ENCODE measurements at regions not wholly inside any gene's neighbourhood (a gene's known extent, or its start where the extent isn't known, plus 50 kb on each side); places are given as distances from the start of the nearest gene placed in this dataset.

DNA sequence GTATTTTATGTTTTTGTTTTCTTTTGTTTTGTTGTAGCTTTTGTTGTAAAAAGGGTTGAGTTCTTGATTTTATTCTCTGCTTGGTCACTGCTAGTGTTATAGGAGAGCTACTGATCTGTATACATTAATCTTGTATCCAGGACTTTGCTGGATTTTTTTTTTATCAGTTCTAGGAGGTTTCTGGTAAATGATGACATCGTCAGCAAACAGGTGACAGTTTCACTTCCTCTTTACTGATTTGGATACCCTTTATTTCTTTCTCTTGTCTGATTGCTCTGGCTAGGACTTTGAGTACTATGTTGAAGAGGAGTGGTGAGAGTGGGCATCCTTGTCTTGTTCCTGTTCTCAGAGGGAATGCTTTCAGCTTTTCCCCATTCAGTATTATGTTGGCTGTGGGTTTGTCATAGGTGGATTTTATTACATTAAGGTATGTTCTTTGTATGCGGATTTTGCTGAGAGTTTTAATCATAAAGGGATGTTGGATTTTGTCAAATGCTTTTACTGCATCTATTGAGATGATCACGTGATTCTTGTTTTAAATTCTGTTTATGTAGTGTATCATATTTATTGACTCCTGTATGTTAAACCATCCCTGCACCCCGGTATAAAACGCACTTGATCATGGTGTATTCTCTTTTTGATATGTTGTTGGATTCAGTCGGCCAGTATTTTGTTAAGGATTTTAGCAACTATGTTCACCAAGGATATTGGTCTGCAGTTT, 905.7 kb downstream of the LTN1 start:
- intact Hi-C loops (cut with DNase I), result no loop called here
- TF ChIP-seq, protein P1, sequence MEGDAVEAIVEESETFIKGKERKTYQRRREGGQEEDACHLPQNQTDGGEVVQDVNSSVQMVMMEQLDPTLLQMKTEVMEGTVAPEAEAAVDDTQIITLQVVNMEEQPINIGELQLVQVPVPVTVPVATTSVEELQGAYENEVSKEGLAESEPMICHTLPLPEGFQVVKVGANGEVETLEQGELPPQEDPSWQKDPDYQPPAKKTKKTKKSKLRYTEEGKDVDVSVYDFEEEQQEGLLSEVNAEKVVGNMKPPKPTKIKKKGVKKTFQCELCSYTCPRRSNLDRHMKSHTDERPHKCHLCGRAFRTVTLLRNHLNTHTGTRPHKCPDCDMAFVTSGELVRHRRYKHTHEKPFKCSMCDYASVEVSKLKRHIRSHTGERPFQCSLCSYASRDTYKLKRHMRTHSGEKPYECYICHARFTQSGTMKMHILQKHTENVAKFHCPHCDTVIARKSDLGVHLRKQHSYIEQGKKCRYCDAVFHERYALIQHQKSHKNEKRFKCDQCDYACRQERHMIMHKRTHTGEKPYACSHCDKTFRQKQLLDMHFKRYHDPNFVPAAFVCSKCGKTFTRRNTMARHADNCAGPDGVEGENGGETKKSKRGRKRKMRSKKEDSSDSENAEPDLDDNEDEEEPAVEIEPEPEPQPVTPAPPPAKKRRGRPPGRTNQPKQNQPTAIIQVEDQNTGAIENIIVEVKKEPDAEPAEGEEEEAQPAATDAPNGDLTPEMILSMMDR (IDR thresholded peaks at IDR 0.05), result no peak

GRCh38 chr21:28084951-28085350, 907.7 kb downstream of the LTN1 start:
- peaks cover 0 to 4% of the 10 kb centered on the region in 2 donors for H3K9me3 ChIP-seq

More for the DNA sequence above, 905.7 kb downstream of the LTN1 start:
- no peak overlapping the region for H3K4me3 ChIP-seq
- no peaks in the 10 kb centered on the region for H3K27me3 ChIP-seq
- DNase-seq, result no peak
- H3K9me3 ChIP-seq, result peaks cover 0 to 4% of the 10 kb centered on the region in 2 donors
- no peak for ATAC-seq
- no peaks in the 10 kb centered on the region for H3K36me3 ChIP-seq
- H3K4me1 ChIP-seq, result no peaks in the 10 kb centered on the region
- H3K27ac ChIP-seq, result no peak overlapping the region

GRCh38 chr21:28083350-28083749, 909.3 kb downstream of the LTN1 start:
- Histone ChIP-seq H3K9me3 (peaks cover 0 to 2% of the 10 kb centered on the region in 2 donors), H3K36me3 (no peaks in the 10 kb centered on the region), H3K4me3 (no peak overlapping the region), H3K27ac (no peak overlapping the region), H3K4me1 (no peaks in the 10 kb centered on the region), H3K27me3 (no peaks in the 10 kb centered on the region)
- DNase-seq, result no peak
- intact Hi-C loops (cut with DNase I), result no loop called here
- ATAC-seq, result no peak
- TF ChIP-seq, protein P1 (IDR thresholded peaks at IDR 0.05), result no peak

More at GRCh38 chr21:28084951-28085350, 907.7 kb downstream of the LTN1 start:
- ATAC-seq (no peak), DNase-seq (no peak)
- Histone ChIP-seq H3K36me3 (no peaks in the 10 kb centered on the region), H3K4me1 (no peaks in the 10 kb centered on the region), H3K4me3 (no peak overlapping the region), H3K27ac (no peak overlapping the region), H3K27me3 (no peaks in the 10 kb centered on the region)
- TF ChIP-seq, protein P1 (IDR thresholded peaks at IDR 0.05), result no peak
- intact Hi-C loops (cut with DNase I), result no loop called here

- DNase-seq, result no peak
- Histone ChIP-seq H3K27me3 (no peaks in the 10 kb centered on the region), H3K4me1 (no peaks in the 10 kb centered on the region), H3K9me3 (peaks cover 0 to 4% of the 10 kb centered on the region in 2 donors), H3K4me3 (no peak overlapping the region), H3K27ac (no peak overlapping the region), H3K36me3 (no peaks in the 10 kb centered on the region)
- TF ChIP-seq, protein P1 (IDR thresholded peaks at IDR 0.05), result no peak
- no peak for ATAC-seq
- intact Hi-C loops (cut with DNase I), result no loop called here
Measured at GRCh38 chr21:28078126-28078525, 914.6 kb downstream of the LTN1 start.

DNA sequence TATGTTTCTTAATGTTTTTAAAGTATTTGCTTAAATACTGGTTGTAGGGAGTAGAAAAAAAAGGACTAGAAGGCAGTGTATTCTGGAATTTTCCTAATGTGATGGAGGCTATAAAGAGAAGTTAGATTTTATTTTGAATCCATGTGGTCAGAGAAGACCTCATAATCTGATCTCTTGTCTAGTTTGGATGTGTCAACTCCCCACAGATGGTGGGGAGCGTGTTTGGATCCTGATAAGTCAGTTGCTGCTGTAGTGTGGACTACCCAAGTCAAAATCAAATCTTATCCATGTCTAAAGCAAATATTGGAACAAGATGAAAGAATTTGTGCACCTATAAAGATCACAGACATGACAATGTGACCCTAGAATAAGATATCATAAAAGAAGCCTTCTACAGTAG, 918.0 kb downstream of the LTN1 start:
- H3K27ac ChIP-seq, result no peak overlapping the region
- intact Hi-C loops (cut with DNase I), result no loop called here
- no peaks in the 10 kb centered on the region for H3K4me1 ChIP-seq
- TF ChIP-seq, protein P1 (IDR thresholded peaks at IDR 0.05), result no peak
- no peaks in the 10 kb centered on the region for H3K27me3 ChIP-seq
- no peaks in the 10 kb centered on the region for H3K36me3 ChIP-seq
- H3K4me3 ChIP-seq, result no peak overlapping the region
- DNase-seq, result no peak
- no peak for ATAC-seq
- H3K9me3 ChIP-seq, result peaks cover 0 to 4% of the 10 kb centered on the region in 2 donors

Measured in left lung (tissue), 4 donors.